HG02763 (cell line): ENCODE measurements at regions not wholly inside any gene's neighbourhood (a gene's known extent, or its start where the extent isn't known, plus 50 kb on each side); places are given as distances from the start of the nearest gene placed in this dataset.
"Not testable (repeated sequence)": the region's sequence is repeated elsewhere in the genome, so short reads cannot be mapped to it uniquely, and the experiment has no call there.

Experiments
- ATAC-seq: cut with Tn5 transposase; IDR thresholded peaks from one replicate; pipeline ENCODE4 v1.9.1; 2021; ENCODE audit warnings: mild to moderate bottlenecking, moderate library complexity; ENCODE audit not compliant: unreplicated experiment

- no peak for ATAC-seq
Observed at GRCh38 chr12:34219046-34219770, 196.9 kb downstream of the ALG10 start.

GRCh38 chr12:34220079-34220478 is 197.8 kb downstream of the ALG10 start:
- not testable (repeated sequence) for ATAC-seq

DNA sequence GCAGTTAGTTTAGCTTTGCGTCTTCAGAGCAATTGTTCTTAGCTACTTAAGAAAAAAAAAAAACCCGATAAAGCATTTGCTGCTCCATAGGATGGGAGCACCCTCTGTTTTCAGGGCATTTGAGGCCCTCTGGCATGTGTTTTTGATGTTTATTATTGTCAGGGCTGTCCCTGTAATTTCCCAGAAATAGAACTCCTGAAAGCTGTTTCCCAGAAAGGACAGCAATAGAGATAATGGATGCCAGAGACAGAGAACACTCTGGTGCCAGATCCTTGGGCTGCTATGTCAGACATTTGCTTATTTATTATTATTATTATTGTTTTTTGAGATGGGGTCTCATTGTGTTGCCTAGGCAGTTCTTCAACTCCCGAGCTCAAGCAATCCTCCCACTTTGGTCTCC is 201.3 kb downstream of the ALG10 start:
- ATAC-seq: no peak

- ATAC-seq: not testable (repeated sequence)
Observed at GRCh38 chr12:34226044-34226443, 203.7 kb downstream of the ALG10 start.

DNA sequence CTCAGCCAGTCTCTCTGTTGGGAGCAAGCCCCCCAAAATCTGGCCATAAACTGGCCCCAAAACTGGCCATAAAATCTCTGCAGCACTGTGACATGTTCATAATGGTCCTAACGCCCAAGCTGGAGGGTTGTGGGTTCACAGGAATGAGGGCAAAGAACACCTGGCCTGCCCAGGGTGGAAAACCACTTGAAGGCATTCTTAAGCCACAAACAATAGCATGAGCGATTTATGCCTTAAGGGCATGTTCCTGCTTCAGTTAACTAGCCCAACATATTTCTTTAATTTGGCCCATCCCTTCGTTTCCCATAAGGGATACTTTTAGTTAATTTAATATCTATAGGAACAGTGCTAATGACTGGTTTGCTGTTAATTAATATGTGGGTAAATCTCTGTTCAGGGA is 205.8 kb downstream of the ALG10 start:
- not testable (repeated sequence) for ATAC-seq

DNA sequence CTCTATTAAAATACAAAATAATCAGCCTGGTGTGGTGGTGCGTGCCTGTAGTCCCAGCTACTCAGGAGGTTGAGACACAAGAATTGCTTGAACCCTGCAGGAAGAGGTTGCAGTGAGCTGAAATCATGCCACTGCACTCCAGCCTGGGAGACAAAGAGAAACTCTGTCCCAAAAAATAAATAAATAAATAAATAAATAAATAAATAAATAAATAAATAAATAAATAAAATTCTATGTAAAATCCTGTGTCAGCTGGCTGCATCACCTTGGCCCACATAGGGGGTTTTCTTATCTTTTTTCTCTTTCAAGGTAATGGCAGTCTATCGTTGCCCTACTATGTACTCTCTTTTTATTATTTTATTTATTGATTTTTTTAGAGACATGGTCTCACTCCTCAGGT is 206.7 kb downstream of the ALG10 start:
- not testable (repeated sequence) for ATAC-seq

GRCh38 chr12:34233618-34234017 is 211.3 kb downstream of the ALG10 start:
- no peak for ATAC-seq

- no peak for ATAC-seq
Observed at GRCh38 chr12:34236073-34236472, 213.8 kb downstream of the ALG10 start.

GRCh38 chr12:34244608-34245007 is 222.3 kb downstream of the ALG10 start:
- no peak for ATAC-seq

DNA sequence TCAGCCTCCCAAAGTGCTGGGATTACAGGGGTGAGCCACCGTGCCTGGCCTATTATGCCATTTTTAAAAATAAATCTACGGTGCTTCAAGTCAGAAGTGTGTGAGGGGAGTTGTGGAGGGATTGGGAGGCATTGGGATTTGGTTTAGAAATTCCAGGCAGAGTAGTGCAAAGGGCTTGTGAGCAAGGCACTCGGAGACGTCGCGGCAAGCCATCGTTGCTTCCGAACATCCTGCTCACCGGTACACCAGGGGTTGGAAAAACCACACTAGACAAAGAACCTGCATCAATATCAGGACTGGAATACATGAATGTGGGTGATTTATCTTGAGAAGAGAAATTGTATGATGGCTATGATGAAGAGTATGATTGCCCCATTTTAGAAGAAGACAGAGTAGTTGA is 227.0 kb downstream of the ALG10 start:
- ATAC-seq: no peak

DNA sequence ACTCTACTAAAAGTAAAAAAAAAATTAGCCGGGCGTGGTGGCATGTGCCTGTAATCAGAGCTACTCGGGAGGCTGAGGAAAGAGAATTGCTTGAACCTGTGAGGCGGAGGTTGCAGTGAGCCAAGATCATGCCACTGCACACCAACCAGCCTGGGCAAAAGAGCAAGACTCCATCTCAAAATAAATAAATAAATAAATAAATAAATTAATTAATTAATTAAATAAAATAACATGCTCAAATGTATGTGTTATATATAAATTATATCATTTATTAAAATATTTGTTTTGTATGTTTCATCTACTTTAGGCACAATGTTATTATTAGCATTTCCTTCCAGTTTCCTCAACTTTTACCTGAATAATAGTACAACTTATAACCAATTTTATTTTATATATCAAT is 229.6 kb downstream of the ALG10 start:
- ATAC-seq: not testable (repeated sequence)

DNA sequence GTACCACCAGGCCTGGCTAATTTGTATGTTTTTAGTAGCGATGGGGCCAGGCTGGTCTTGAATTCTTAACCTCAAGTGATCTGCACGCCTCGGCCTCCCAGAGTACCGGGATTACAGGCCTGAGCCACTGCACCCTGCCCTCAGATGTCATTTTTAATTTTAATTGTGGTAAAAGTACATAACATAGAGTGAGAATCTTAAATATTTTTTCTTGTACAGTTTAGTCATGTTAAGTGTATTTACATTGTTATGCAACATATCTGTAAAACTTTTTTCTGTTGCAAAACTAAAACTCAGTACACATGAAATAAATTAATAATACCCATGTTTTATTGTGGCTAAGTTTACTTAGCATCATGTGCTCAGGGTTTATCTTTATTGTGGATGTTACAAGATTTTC is 231.4 kb downstream of the ALG10 start:
- no peak for ATAC-seq

DNA sequence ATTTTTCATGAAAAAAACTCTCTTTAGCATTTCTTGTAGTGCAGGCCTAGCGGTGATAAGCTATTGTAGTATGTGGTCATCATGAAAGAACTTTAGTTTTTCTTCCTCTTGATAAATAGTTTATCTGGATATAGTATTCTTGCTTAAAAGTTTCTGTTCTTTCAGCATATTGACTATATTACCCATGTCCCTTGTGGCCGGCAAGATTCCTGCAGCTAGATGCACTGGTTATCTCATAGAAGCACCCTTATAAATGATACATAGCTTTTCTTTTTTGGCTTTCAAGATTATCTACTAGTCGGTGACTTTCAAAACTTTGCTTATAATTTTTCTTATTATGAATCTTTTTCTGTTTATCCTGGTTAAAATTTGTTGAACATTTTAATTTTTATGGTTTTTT is 234.8 kb downstream of the ALG10 start:
- no peak for ATAC-seq

- ATAC-seq: not testable (repeated sequence)
Observed at GRCh38 chr12:34262140-34262539, 239.8 kb downstream of the ALG10 start.

- ATAC-seq: no peak
Observed at GRCh38 chr12:34264110-34264509, 241.8 kb downstream of the ALG10 start.

GRCh38 chr12:34273703-34274102 is 251.4 kb downstream of the ALG10 start:
- ATAC-seq: not testable (repeated sequence)

GRCh38 chr12:34275129-34275528 is 252.8 kb downstream of the ALG10 start:
- no peak for ATAC-seq

GRCh38 chr12:34286483-34286882 is 264.2 kb downstream of the ALG10 start:
- ATAC-seq: no peak

GRCh38 chr12:34286934-34287333 is 264.6 kb downstream of the ALG10 start:
- no peak for ATAC-seq

- ATAC-seq: no peak
Observed at GRCh38 chr12:34287437-34287836, 265.1 kb downstream of the ALG10 start.

- ATAC-seq: no peak
Observed at GRCh38 chr12:34287986-34288962, 266.0 kb downstream of the ALG10 start.

DNA sequence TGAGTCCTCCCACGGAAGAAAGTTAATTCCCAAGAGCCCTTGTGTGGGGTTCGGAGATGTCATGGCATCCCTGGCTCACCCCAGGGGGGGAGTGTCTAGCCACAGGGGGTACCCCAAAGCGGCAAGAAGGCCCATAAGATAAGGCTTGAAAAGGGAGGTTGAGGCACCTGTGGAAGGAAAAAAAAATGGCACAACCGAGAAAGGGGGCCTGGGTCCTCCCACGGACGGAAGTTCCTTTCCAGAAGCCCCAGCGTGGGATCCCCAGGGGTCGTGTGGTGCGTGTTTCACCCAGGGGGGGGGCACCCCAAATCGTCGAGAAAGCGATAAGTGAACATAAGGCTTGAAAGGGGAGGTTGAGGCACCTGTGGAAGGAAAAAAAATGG is 266.7 kb downstream of the ALG10 start:
- ATAC-seq: no peak
